ENCODE measurements at regions not wholly inside any gene's neighbourhood (a gene's known extent, or its start where the extent isn't known, plus 50 kb on each side); places are given as distances from the start of the nearest gene placed in this dataset.

GRCh38 chr15:79529157-79529785 lies 97.1 kb downstream of the MINAR1 start:
- H3K9me3 ChIP-seq = no peaks in the 10 kb centered on the region
- ATAC-seq (replicated peaks in 1 of 4) (no peak), DNase-seq (no peak)
- H3K36me3 ChIP-seq (ENCODE audit: control insufficient read depth in 2 of 2, extremely low read depth in 1 of 2, insufficient read depth in 1 of 2, low read length in 1 of 2) = no peaks in the 10 kb centered on the region
- WGBS (ENCODE audit: insufficient coverage) = 86% methylated on average over 5 of the region's 8 CpGs
- H3K4me3 Mint-ChIP-seq = no peak overlapping the region
- peaks cover 18 to 26% of the 10 kb centered on the region in 2 donors for H3K27me3 Mint-ChIP-seq
- H3K9me3 Mint-ChIP-seq = peaks cover 0 to 4% (median 4%) of the 10 kb centered on the region in 3 donors
- H3K4me1 ChIP-seq (ENCODE audit: control insufficient read depth in 1 of 2, extremely low read depth in 1 of 2, insufficient read depth in 2 of 2, low read length in 2 of 2) = no peaks in the 10 kb centered on the region
- H3K4me3 ChIP-seq (ENCODE audit: control insufficient read depth in 1 of 2, extremely low read depth in 1 of 2, low read length in 1 of 2) = no peak overlapping the region
- no peaks in the 10 kb centered on the region for H3K36me3 Mint-ChIP-seq
- no peak overlapping the region for H3K27ac ChIP-seq (ENCODE audit: low read length)
- peaks cover 0 to 17% of the 10 kb centered on the region in 2 experiments for H3K27me3 ChIP-seq (replicated peaks in 1 of 2; ENCODE audit: control insufficient read depth in 2 of 2, extremely low read depth in 1 of 2, insufficient read depth in 2 of 2, low read length in 1 of 2)
- ChIA-PET POLR2A (no interaction called here), CTCF (no interaction called here)
- no peak overlapping the region for H3K27ac Mint-ChIP-seq
- H3K4me1 Mint-ChIP-seq = no peaks in the 10 kb centered on the region

GRCh38 chr15:79535536-79535935 lies 103.4 kb downstream of the MINAR1 start:
- H3K27me3 ChIP-seq (replicated peaks in 1 of 2; ENCODE audit: control insufficient read depth in 2 of 2, extremely low read depth in 1 of 2, insufficient read depth in 2 of 2, low read length in 1 of 2) = peaks cover 0 to 9% of the 10 kb centered on the region in 2 experiments
- no peak overlapping the region for H3K27ac ChIP-seq (ENCODE audit: low read length)
- Mint-ChIP-seq H3K4me1 (no peaks in the 10 kb centered on the region), H3K9me3 (peaks cover 0 to 4% (median 4%) of the 10 kb centered on the region in 3 donors), H3K36me3 (no peaks in the 10 kb centered on the region), H3K27ac (no peak overlapping the region), H3K27me3 (peaks cover 5 to 8% of the 10 kb centered on the region in 2 donors), H3K4me3 (no peak overlapping the region)
- no CpG with 5 or more reads among the region's 3 CpGs for WGBS (ENCODE audit: insufficient coverage)
- ChIA-PET CTCF (no interaction called here), POLR2A (no interaction called here)
- DNase-seq (no peak), ATAC-seq (replicated peaks in 1 of 4) (no peak)
- no peak overlapping the region for H3K4me3 ChIP-seq (ENCODE audit: control insufficient read depth in 1 of 2, extremely low read depth in 1 of 2, low read length in 1 of 2)
- H3K36me3 ChIP-seq (ENCODE audit: control insufficient read depth in 2 of 2, extremely low read depth in 1 of 2, insufficient read depth in 1 of 2, low read length in 1 of 2) = no peaks in the 10 kb centered on the region
- H3K9me3 ChIP-seq = no peaks in the 10 kb centered on the region
- H3K4me1 ChIP-seq (ENCODE audit: control insufficient read depth in 1 of 2, extremely low read depth in 1 of 2, insufficient read depth in 2 of 2, low read length in 2 of 2) = no peaks in the 10 kb centered on the region

DNA sequence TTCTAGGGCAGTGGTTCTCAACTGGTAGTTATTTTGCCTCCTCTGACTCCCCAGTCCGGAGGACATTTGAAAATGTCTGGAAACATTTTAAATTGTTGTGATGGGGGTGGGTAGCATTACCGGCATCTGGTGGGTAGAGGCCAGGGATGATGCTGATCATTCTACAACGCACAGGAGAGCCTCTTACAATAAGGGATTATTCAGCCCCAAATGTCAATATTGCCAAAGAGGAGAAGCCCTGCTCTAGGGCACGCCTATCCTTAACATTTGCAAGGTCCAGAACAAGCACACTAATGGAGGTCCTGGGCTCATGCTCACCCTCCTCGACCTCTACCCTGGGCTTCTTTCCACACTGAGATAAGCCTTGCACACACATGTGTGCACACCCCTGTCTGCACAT lies 106.4 kb downstream of the MINAR1 start:
- WGBS (ENCODE audit: insufficient coverage) = 39% methylated on average over 2 of the region's 5 CpGs
- H3K27ac Mint-ChIP-seq = no peak overlapping the region
- H3K9me3 ChIP-seq = no peaks in the 10 kb centered on the region
- peaks cover 0 to 10% of the 10 kb centered on the region in 2 experiments for H3K27me3 ChIP-seq (replicated peaks in 1 of 2; ENCODE audit: control insufficient read depth in 2 of 2, extremely low read depth in 1 of 2, insufficient read depth in 2 of 2, low read length in 1 of 2)
- no peaks in the 10 kb centered on the region for H3K36me3 Mint-ChIP-seq
- ATAC-seq (replicated peaks in 1 of 4) (no peak), DNase-seq (no peak)
- POLR2A ChIA-PET = no interaction called here
- peaks cover 4 to 13% of the 10 kb centered on the region in 2 donors for H3K27me3 Mint-ChIP-seq
- no peaks in the 10 kb centered on the region for H3K4me1 ChIP-seq (ENCODE audit: control insufficient read depth in 1 of 2, extremely low read depth in 1 of 2, insufficient read depth in 2 of 2, low read length in 2 of 2)
- CTCF ChIA-PET = no interaction called here
- H3K4me3 ChIP-seq (ENCODE audit: control insufficient read depth in 1 of 2, extremely low read depth in 1 of 2, low read length in 1 of 2) = no peak overlapping the region
- no peaks in the 10 kb centered on the region for H3K36me3 ChIP-seq (ENCODE audit: control insufficient read depth in 2 of 2, extremely low read depth in 1 of 2, insufficient read depth in 1 of 2, low read length in 1 of 2)
- no peaks in the 10 kb centered on the region for H3K4me1 Mint-ChIP-seq
- H3K9me3 Mint-ChIP-seq = no peaks in the 10 kb centered on the region
- no peak overlapping the region for H3K4me3 Mint-ChIP-seq
- H3K27ac ChIP-seq (ENCODE audit: low read length) = no peak overlapping the region

DNA sequence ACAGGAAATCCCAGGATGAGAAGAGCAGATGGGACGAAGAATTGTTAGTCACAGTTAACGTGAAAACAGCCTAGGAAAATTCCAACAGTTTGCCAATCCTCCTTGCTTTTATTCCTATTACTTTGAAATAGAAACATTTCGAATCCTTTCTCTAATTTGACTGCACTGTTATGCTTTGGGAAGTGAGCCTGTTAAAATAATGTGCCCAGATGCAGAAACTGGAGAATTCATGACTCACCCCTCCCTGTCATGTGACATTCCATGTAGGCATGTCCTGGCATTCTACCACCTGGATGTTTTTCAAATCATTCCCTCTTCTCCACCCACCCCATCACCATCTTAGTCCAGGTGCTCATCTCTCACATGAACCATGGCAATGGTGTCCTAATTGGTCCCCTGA lies 107.3 kb downstream of the MINAR1 start:
- no peaks in the 10 kb centered on the region for H3K9me3 ChIP-seq

GRCh38 chr15:79540551-79540950 lies 108.4 kb downstream of the MINAR1 start:
- H3K27ac ChIP-seq (ENCODE audit: low read length) = no peak overlapping the region
- WGBS (ENCODE audit: insufficient coverage) = 100% methylated on average over 1 of the region's 2 CpGs
- peaks cover 0 to 6% of the 10 kb centered on the region in 2 experiments for H3K27me3 ChIP-seq (replicated peaks in 1 of 2; ENCODE audit: control insufficient read depth in 2 of 2, extremely low read depth in 1 of 2, insufficient read depth in 2 of 2, low read length in 1 of 2)
- Mint-ChIP-seq H3K4me1 (no peaks in the 10 kb centered on the region), H3K36me3 (no peaks in the 10 kb centered on the region), H3K4me3 (no peak overlapping the region), H3K27ac (no peak overlapping the region), H3K9me3 (no peaks in the 10 kb centered on the region), H3K27me3 (peaks cover 4 to 13% of the 10 kb centered on the region in 2 donors)
- H3K4me1 ChIP-seq (ENCODE audit: control insufficient read depth in 1 of 2, extremely low read depth in 1 of 2, insufficient read depth in 2 of 2, low read length in 2 of 2) = no peaks in the 10 kb centered on the region
- H3K9me3 ChIP-seq = no peaks in the 10 kb centered on the region
- H3K4me3 ChIP-seq (ENCODE audit: control insufficient read depth in 1 of 2, extremely low read depth in 1 of 2, low read length in 1 of 2) = no peak overlapping the region
- ChIA-PET CTCF (no interaction called here), POLR2A (no interaction called here)
- no peaks in the 10 kb centered on the region for H3K36me3 ChIP-seq (ENCODE audit: control insufficient read depth in 2 of 2, extremely low read depth in 1 of 2, insufficient read depth in 1 of 2, low read length in 1 of 2)
- ATAC-seq (replicated peaks in 1 of 4) (no peak), DNase-seq (no peak)

More for the DNA sequence above, 107.3 kb downstream of the MINAR1 start:
- ChIA-PET CTCF (no interaction called here), POLR2A (no interaction called here)
- H3K27me3 Mint-ChIP-seq = peaks cover 4 to 13% of the 10 kb centered on the region in 2 donors
- H3K36me3 Mint-ChIP-seq = no peaks in the 10 kb centered on the region
- H3K27ac Mint-ChIP-seq = no peak overlapping the region
- Histone ChIP-seq H3K27me3 (replicated peaks in 1 of 2; ENCODE audit: control insufficient read depth in 2 of 2, extremely low read depth in 1 of 2, insufficient read depth in 2 of 2, low read length in 1 of 2) (peaks cover 0 to 7% of the 10 kb centered on the region in 2 experiments), H3K36me3 (ENCODE audit: control insufficient read depth in 2 of 2, extremely low read depth in 1 of 2, insufficient read depth in 1 of 2, low read length in 1 of 2) (no peaks in the 10 kb centered on the region), H3K4me1 (ENCODE audit: control insufficient read depth in 1 of 2, extremely low read depth in 1 of 2, insufficient read depth in 2 of 2, low read length in 2 of 2) (no peaks in the 10 kb centered on the region), H3K4me3 (ENCODE audit: control insufficient read depth in 1 of 2, extremely low read depth in 1 of 2, low read length in 1 of 2) (no peak overlapping the region), H3K27ac (ENCODE audit: low read length) (no peak overlapping the region)
- no CpG with 5 or more reads among the region's 3 CpGs for WGBS (ENCODE audit: insufficient coverage)
- H3K4me1 Mint-ChIP-seq = no peaks in the 10 kb centered on the region
- H3K9me3 Mint-ChIP-seq = no peaks in the 10 kb centered on the region
- ATAC-seq (replicated peaks in 1 of 4) = no peak
- DNase-seq = no peak
- H3K4me3 Mint-ChIP-seq = no peak overlapping the region

GRCh38 chr15:79541196-79541595 lies 109.1 kb downstream of the MINAR1 start:
- Histone ChIP-seq H3K36me3 (ENCODE audit: control insufficient read depth in 2 of 2, extremely low read depth in 1 of 2, insufficient read depth in 1 of 2, low read length in 1 of 2) (no peaks in the 10 kb centered on the region), H3K4me1 (ENCODE audit: control insufficient read depth in 1 of 2, extremely low read depth in 1 of 2, insufficient read depth in 2 of 2, low read length in 2 of 2) (no peaks in the 10 kb centered on the region), H3K9me3 (no peaks in the 10 kb centered on the region), H3K27ac (ENCODE audit: low read length) (no peak overlapping the region), H3K4me3 (ENCODE audit: control insufficient read depth in 1 of 2, extremely low read depth in 1 of 2, low read length in 1 of 2) (no peak overlapping the region), H3K27me3 (replicated peaks in 1 of 2; ENCODE audit: control insufficient read depth in 2 of 2, extremely low read depth in 1 of 2, insufficient read depth in 2 of 2, low read length in 1 of 2) (peaks cover 0 to 6% of the 10 kb centered on the region in 2 experiments)
- CTCF ChIA-PET = no interaction called here
- ATAC-seq (replicated peaks in 1 of 4) (no peak), DNase-seq (no peak)
- POLR2A ChIA-PET = no interaction called here
- H3K27ac Mint-ChIP-seq = no peak overlapping the region
- H3K4me3 Mint-ChIP-seq = no peak overlapping the region
- peaks cover 4 to 13% of the 10 kb centered on the region in 2 donors for H3K27me3 Mint-ChIP-seq
- H3K36me3 Mint-ChIP-seq = no peaks in the 10 kb centered on the region
- no peaks in the 10 kb centered on the region for H3K4me1 Mint-ChIP-seq
- 83% methylated on average over 1 of the region's 3 CpGs for WGBS (ENCODE audit: insufficient coverage)
- H3K9me3 Mint-ChIP-seq = no peaks in the 10 kb centered on the region

- DNase-seq = no peak
- Mint-ChIP-seq H3K9me3 (no peaks in the 10 kb centered on the region), H3K4me1 (no peaks in the 10 kb centered on the region), H3K27me3 (peaks cover 4 to 13% of the 10 kb centered on the region in 2 donors), H3K4me3 (no peak overlapping the region), H3K36me3 (no peaks in the 10 kb centered on the region), H3K27ac (no peak overlapping the region)
- H3K4me3 ChIP-seq (ENCODE audit: control insufficient read depth in 1 of 2, extremely low read depth in 1 of 2, low read length in 1 of 2) = no peak overlapping the region
- ATAC-seq (replicated peaks in 1 of 4) = no peak
- no peaks in the 10 kb centered on the region for H3K36me3 ChIP-seq (ENCODE audit: control insufficient read depth in 2 of 2, extremely low read depth in 1 of 2, insufficient read depth in 1 of 2, low read length in 1 of 2)
- ChIA-PET CTCF (no interaction called here), POLR2A (no interaction called here)
- no peaks in the 10 kb centered on the region for H3K4me1 ChIP-seq (ENCODE audit: control insufficient read depth in 1 of 2, extremely low read depth in 1 of 2, insufficient read depth in 2 of 2, low read length in 2 of 2)
- H3K9me3 ChIP-seq = no peaks in the 10 kb centered on the region
- H3K27ac ChIP-seq (ENCODE audit: low read length) = no peak overlapping the region
- peaks cover 0 to 6% of the 10 kb centered on the region in 2 experiments for H3K27me3 ChIP-seq (replicated peaks in 1 of 2; ENCODE audit: control insufficient read depth in 2 of 2, extremely low read depth in 1 of 2, insufficient read depth in 2 of 2, low read length in 1 of 2)
Observed at GRCh38 chr15:79543097-79543496, 111.0 kb downstream of the MINAR1 start.

All from T-cell (primary cell).